Testis (tissue), 2 donors: ENCODE measurements at regions not wholly inside any gene's neighbourhood (a gene's known extent, or its start where the extent isn't known, plus 50 kb on each side); places are given as distances from the start of the nearest gene placed in this dataset.

ENCODE experiments used
- CTCF ChIP-seq, 3 experiments: fragments of 450-650 bp in 2 of 3; fragments of 200-600 bp in 1 of 3; sonication (generic) in 1 of 3; IDR thresholded peaks; one replicate each; pipeline ENCODE4 v1.5.1; 2016 to 2019; ENCODE audit warnings: antibody characterized with exemption in 3 of 3, mild to moderate bottlenecking in 2 of 3, moderate library complexity in 1 of 3
- POLR2A ChIP-seq: fragments of 450-650 bp; IDR thresholded peaks from one replicate; pipeline ENCODE4 v1.6.1; 2017; ENCODE audit warnings: antibody characterized with exemption, mild to moderate bottlenecking, moderate library complexity

GRCh38 chr14:28999656-29000055 lies 233.1 kb downstream of the FOXG1 start:
- TF ChIP-seq CTCF (IDR thresholded peaks at IDR 0.05) (no peak), POLR2A (no peak)
